ENCODE measurements at regions not wholly inside any gene's neighbourhood (a gene's known extent, or its start where the extent isn't known, plus 50 kb on each side); places are given as distances from the start of the nearest gene placed in this dataset.
"Not testable (repeated sequence)": the region's sequence is repeated elsewhere in the genome, so short reads cannot be mapped to it uniquely, and the experiment has no call there.

GRCh38 chr9:29439961-29440360, 1866.7 kb upstream of the C9orf72 start:
- no peak overlapping the region for H3K4me3 ChIP-seq (replicated peaks; ENCODE audit: low read depth, low read length)
- TF ChIP-seq CTCF (IDR thresholded peaks at IDR 0.05; ENCODE audit: low read length, missing control alignments): no peak
- DNase-seq (ENCODE audit: low read depth): peak; percentile 42

GRCh38 chr9:29440449-29440848, 1867.2 kb upstream of the C9orf72 start:
- no peak overlapping the region for H3K4me3 ChIP-seq (replicated peaks; ENCODE audit: low read depth, low read length)
- DNase-seq (ENCODE audit: low read depth): peak; percentile 4
- no peak for TF ChIP-seq CTCF (IDR thresholded peaks at IDR 0.05; ENCODE audit: low read length, missing control alignments)

GRCh38 chr9:29445751-29446150, 1872.5 kb upstream of the C9orf72 start:
- H3K4me3 ChIP-seq (replicated peaks; ENCODE audit: low read depth, low read length): no peak overlapping the region
- no peak for TF ChIP-seq CTCF (IDR thresholded peaks at IDR 0.05; ENCODE audit: low read length, missing control alignments)
- DNase-seq (ENCODE audit: low read depth): no peak

GRCh38 chr9:29449306-29449705, 1876.0 kb upstream of the C9orf72 start:
- no peak for DNase-seq (ENCODE audit: low read depth)
- H3K4me3 ChIP-seq (replicated peaks; ENCODE audit: low read depth, low read length): no peak overlapping the region
- TF ChIP-seq CTCF (IDR thresholded peaks at IDR 0.05; ENCODE audit: low read length, missing control alignments): no peak

GRCh38 chr9:29450343-29450875, 1877.1 kb upstream of the C9orf72 start:
- DNase-seq (ENCODE audit: low read depth); H3K4me3 ChIP-seq (replicated peaks; ENCODE audit: low read depth, low read length): not testable (repeated sequence)

- no peak overlapping the region for H3K4me3 ChIP-seq (replicated peaks; ENCODE audit: low read depth, low read length)
- TF ChIP-seq CTCF (IDR thresholded peaks at IDR 0.05; ENCODE audit: low read length, missing control alignments): no peak
- peak; percentile 73 for DNase-seq (ENCODE audit: low read depth)
Observed at GRCh38 chr9:29456940-29457339, 1883.7 kb upstream of the C9orf72 start.

GRCh38 chr9:29475471-29475870, 1902.2 kb upstream of the C9orf72 start:
- no peak for TF ChIP-seq CTCF (IDR thresholded peaks at IDR 0.05; ENCODE audit: low read length, missing control alignments)
- H3K4me3 ChIP-seq (replicated peaks; ENCODE audit: low read depth, low read length): no peak overlapping the region
- no peak for DNase-seq (ENCODE audit: low read depth)

Measured in fibroblast of pulmonary artery (primary cell).